Fibroblast of the aortic adventitia (primary cell): ENCODE measurements at regions not wholly inside any gene's neighbourhood (a gene's known extent, or its start where the extent isn't known, plus 50 kb on each side); places are given as distances from the start of the nearest gene placed in this dataset.
"Not testable (repeated sequence)": the region's sequence is repeated elsewhere in the genome, so short reads cannot be mapped to it uniquely, and the experiment has no call there.

Experiments used
- DNase-seq: peaks from one replicate; pipeline ENCODE4 v3.0.0-alpha.2; 2010; ENCODE audit warnings: low read depth
- H3K4me3 ChIP-seq: 2 replicates; pipeline ENCODE4 v1.5.1; 2011; ENCODE audit warnings: low read depth, mild to moderate bottlenecking, control low read depth, low read length, moderate library complexity
- CTCF ChIP-seq: IDR thresholded peaks from 2 replicates; pipeline ENCODE4 v1.5.1; 2011; ENCODE audit warnings: mild to moderate bottlenecking, low read length, control low read depth, inconsistent platforms; ENCODE audit not compliant: insufficient read depth

GRCh38 chr15:95041297-95041696 is 809.9 kb downstream of the MCTP2 start:
- DNase-seq, result no peak
- no peak overlapping the region for H3K4me3 ChIP-seq
- TF ChIP-seq CTCF, result no peak

DNA sequence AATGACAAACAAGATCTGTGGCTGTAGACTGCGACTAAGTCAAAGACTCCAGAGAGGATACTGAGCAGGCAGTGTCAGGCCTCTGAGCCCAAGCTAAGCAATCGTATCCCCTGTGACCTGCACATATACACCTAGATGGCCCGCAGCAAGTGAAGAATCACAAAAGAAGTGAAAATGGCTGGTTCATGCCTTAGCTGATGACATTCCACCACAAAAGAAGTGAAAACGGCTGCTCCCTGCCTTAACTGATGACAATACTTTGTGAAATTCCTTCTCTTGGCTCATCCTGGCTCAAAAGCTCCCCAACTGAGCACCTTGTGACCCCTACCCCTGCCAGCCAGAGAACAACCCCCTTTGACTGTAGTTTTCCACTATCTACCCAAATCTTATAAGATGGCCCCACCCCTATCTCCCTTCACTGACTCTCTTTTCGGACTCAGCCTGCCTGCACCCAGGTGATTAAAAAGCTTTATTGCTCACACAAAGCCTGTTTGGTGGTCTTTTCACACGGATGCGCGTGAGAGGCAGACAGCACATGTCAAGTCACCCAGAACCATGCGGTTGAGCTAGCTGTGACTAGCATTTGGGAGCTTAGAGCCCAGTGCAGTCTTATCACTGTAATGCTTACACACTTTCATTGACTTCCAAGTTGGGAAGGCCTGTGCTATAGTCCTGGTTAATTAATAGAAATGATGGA is 812.0 kb downstream of the MCTP2 start:
- DNase-seq, H3K4me3 ChIP-seq: not testable (repeated sequence)

DNA sequence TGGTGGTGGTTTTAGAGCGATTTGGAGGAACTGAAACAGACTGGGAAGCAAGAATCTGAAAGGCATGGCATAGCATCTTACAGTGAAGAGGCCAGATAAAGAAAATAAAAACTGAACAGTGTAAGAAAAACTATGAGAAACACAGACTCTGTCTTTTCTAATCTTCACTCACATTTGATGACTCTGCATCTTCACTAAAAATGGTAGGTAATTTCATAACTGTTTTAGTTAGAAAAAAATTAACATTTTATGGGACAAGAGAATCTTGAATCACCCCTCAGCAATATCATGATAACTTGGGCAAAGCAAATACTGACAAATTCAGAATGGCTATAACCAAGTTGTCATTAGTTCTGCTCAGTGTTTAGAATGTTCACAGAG is 812.6 kb downstream of the MCTP2 start:
- no peak for TF ChIP-seq CTCF
- no peak overlapping the region for H3K4me3 ChIP-seq
- DNase-seq, result no peak

DNA sequence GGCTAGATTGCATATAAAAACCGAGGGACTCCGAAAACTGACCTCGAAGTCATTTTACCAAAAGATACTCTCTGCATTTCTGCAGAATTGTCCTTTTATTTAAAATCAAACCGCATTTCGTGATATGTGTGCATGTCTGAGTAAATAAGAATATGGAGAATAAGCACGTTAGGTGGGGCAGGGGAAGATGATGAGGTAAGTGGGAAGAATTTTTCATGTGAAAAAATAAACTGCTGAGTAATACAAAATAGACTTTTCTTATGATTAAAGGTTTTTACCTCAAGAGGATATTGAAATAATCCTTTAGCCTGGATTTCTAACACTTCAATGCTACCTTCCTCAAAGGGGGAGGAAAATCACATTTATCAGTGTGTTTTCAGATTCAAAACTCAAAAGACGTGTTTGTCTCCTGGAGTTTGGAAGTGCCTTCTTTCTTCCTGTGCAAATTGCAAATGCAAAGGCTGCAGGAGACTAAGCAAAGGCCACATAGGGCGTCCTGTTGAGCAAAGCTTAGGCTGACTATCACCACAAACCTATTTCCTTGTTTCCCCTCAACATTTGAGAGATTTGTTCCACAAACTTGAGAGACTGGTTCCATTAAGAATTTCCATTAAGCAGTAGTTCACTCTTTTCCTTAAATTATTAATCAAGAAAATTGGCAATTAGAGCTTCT is 813.5 kb downstream of the MCTP2 start:
- no peak overlapping the region for H3K4me3 ChIP-seq
- no peak for TF ChIP-seq CTCF
- DNase-seq, result no peak

DNA sequence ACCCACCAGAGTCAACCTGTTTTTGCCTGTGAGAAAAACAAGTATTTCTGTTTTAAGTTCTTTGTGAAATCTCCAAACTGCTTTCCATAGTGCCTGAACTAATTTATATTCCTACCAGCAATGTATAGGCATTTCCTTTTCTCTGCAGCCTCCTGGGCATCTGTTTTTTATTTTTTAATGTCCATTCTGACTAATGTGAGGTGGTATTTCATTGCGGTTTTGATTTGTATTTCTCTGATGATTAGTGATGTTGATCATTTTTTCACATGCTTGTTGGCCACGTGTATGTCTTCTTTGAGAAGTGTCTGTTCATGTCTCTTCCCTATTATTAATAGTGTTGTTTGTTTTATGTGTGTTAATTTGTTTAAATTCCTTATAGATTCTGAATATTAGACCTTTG is 820.5 kb downstream of the MCTP2 start:
- no peak for DNase-seq
- no peak overlapping the region for H3K4me3 ChIP-seq
- no peak for TF ChIP-seq CTCF

GRCh38 chr15:95059346-95059905 is 828.1 kb downstream of the MCTP2 start:
- no peak for DNase-seq
- TF ChIP-seq CTCF, result no peak
- H3K4me3 ChIP-seq, result no peak overlapping the region

DNA sequence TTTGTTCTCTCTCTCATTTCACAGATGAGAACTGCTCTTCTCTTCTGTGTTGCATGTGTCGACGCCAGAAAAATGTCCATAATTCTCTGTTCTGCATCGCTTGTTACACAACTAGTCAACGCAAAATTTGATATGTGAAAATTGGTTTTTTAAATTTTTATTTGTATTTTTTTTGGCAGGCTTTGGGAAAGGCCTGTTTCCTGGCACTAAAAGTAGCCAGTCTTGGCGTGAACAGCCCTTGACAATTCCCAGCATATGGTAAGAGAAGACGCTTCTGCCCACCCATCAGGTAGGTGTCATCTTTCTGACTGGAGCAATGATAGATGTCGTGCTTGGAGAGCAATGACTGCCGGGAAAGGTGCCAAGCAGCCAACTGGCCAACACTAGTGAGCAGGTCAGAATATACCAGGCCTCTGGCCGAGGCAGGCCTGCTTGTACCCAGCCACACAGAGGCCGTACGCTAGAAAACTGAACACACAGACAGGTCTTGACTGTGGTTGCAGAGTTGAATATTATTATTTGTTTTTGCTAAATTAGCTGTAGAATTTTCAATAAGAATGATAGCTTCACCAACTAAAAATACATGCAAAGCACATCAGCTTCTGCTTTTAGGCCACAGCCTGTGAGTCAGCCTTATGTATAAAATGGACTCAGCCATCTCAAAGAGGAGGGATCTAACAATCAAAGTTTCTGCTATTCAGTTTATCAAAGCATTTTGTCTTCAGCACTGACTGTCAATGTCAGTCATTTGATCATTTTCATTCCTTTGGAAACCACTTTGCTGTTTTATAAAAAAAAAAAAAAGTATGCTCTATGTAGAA is 837.5 kb downstream of the MCTP2 start:
- DNase-seq, result no peak
- H3K4me3 ChIP-seq, result no peak overlapping the region
- TF ChIP-seq CTCF, result no peak
